Endothelial cell of umbilical vein (primary cell): ENCODE measurements at regions not wholly inside any gene's neighbourhood (a gene's known extent, or its start where the extent isn't known, plus 50 kb on each side); places are given as distances from the start of the nearest gene placed in this dataset.

Experiments used
- BruUV-seq: library from RNA; stranded (reverse); fragments of 400-500 nt; replicated peaks from 2 replicates; lab custom pipeline; 2021; lab: Mats Ljungman, UMichigan
- CTCF ChIA-PET: fragments of 300-600, 350-600 bp; sonication (Branson Sonifier 250); formaldehyde crosslinking; loops from one replicate; lab custom pipeline; 2021; ENCODE audit warnings: antibody characterized with exemption, inconsistent platforms; lab: Charles Lee
- POLR2A ChIA-PET: fragments of 300-600, 350-600 bp; sonication (Branson Sonifier 250); formaldehyde crosslinking; loops from one replicate; lab custom pipeline; 2021; ENCODE audit warnings: antibody characterized with exemption, inconsistent platforms; lab: Charles Lee
- DNase-seq: peaks from one replicate; pipeline ENCODE4 v3.0.0-alpha.2; 2011; ENCODE audit warnings: low read depth, low spot score
- FAIRE-seq: peaks from 2 replicates; lab custom pipeline; 2011; peaks lifted over from hg19 to GRCh38; lab: Jason Lieb, UNC
- H2AFZ ChIP-seq: 2 replicates; pipeline ENCODE4 v1.6.0; 2012; ENCODE audit warnings: low read depth, low read length, control low read depth, inconsistent platforms
- H3K27ac ChIP-seq: 2 replicates; pipeline ENCODE4 v1.5.1; 2011; ENCODE audit warnings: low read depth, mild to moderate bottlenecking, control low read depth, low read length, moderate library complexity; ENCODE audit not compliant: insufficient read depth
- H3K27me3 ChIP-seq, 2 experiments: 2 replicates each; pipeline versions ENCODE4 v1.6.0 to v1.6.1; 2011; ENCODE audit warnings: low read length in 2 of 2, mixed read lengths in 1 of 2; ENCODE audit not compliant: control insufficient read depth in 2 of 2, insufficient read depth in 2 of 2
- H3K36me3 ChIP-seq, 2 experiments: 2 replicates in 1 of 2; 3 replicates in 1 of 2; pipeline ENCODE4 v1.5.1; 2011; ENCODE audit warnings: low read length in 2 of 2, mild to moderate bottlenecking in 1 of 2, moderate library complexity in 1 of 2; ENCODE audit not compliant: control insufficient read depth in 2 of 2, insufficient read depth in 2 of 2; ENCODE audit errors: extremely low read depth in 1 of 2
- H3K4me1 ChIP-seq: 3 replicates; pipeline ENCODE4 v1.5.1; 2011; ENCODE audit warnings: mild to moderate bottlenecking, low read length; ENCODE audit not compliant: control insufficient read depth, insufficient read depth; ENCODE audit errors: extremely low read depth
- H3K4me2 ChIP-seq: 2 replicates; pipeline ENCODE4 v1.6.1; 2011; ENCODE audit warnings: low read length, control low read depth, mixed read lengths; ENCODE audit not compliant: insufficient read depth
- H3K4me3 ChIP-seq, 3 experiments: fragments of 200-600 bp in 1 of 3; sonication (generic), shearing (Covaris generic) in 1 of 3; replicated peaks in 1 of 3; 2 replicates each; pipeline ENCODE4 v1.5.1; 2011 to 2016; ENCODE audit warnings: control low read depth in 3 of 3, low read length in 3 of 3, mild to moderate bottlenecking in 2 of 3, inconsistent platforms in 1 of 3, low read depth in 1 of 3, moderate library complexity in 1 of 3; ENCODE audit not compliant: insufficient read depth in 1 of 3
- H3K79me2 ChIP-seq: 2 replicates; pipeline ENCODE4 v1.6.0; 2012; ENCODE audit warnings: low read length, inconsistent platforms; ENCODE audit not compliant: control insufficient read depth, insufficient read depth
- H3K9ac ChIP-seq: replicated peaks from 2 replicates; pipeline ENCODE3; 2011; ENCODE audit warnings: low read length, control low read depth; ENCODE audit not compliant: insufficient read depth; ENCODE audit errors: extremely low read depth
- H3K9me1 ChIP-seq: replicated peaks from 3 replicates; pipeline ENCODE4 v1.6.0; 2011; ENCODE audit warnings: mild to moderate bottlenecking, low read length; ENCODE audit not compliant: control insufficient read depth, insufficient read depth; ENCODE audit errors: extremely low read depth
- H3K9me3 ChIP-seq: replicated peaks from 2 replicates; pipeline ENCODE4 v1.5.1; 2012; ENCODE audit warnings: low read length, inconsistent platforms; ENCODE audit not compliant: control insufficient read depth, insufficient read depth
- H4K20me1 ChIP-seq: replicated peaks from 2 replicates; pipeline ENCODE3; 2011; ENCODE audit warnings: mild to moderate bottlenecking, low read length; ENCODE audit not compliant: control insufficient read depth, insufficient read depth; ENCODE audit errors: extremely low read depth
- CTCF ChIP-seq, 2 donors: IDR thresholded peaks; 1 replicate in 1 of 2; 2 replicates in 1 of 2; pipeline ENCODE4 v1.5.1; 2011; ENCODE audit warnings: low read length in 2 of 2, mild to moderate bottlenecking in 2 of 2, moderate library complexity in 2 of 2, control low read depth in 1 of 2, inconsistent platforms in 1 of 2, low read depth in 1 of 2; ENCODE audit not compliant: insufficient read depth in 1 of 2; ENCODE audit errors: extremely low read depth in 1 of 2
- EZH2 ChIP-seq: IDR thresholded peaks from 2 replicates; pipeline ENCODE4 v1.6.1; 2012; ENCODE audit warnings: borderline replicate concordance, low read depth, mild to moderate bottlenecking, moderate library complexity, low read length, inconsistent platforms; ENCODE audit not compliant: severe bottlenecking
- FOS ChIP-seq: IDR thresholded peaks from 2 replicates; pipeline ENCODE4 v1.6.1; 2011; ENCODE audit warnings: mild to moderate bottlenecking, low read length, moderate library complexity, borderline replicate concordance; ENCODE audit not compliant: insufficient read depth
- GATA2 ChIP-seq: IDR thresholded peaks from 2 replicates; pipeline ENCODE4 v1.7.0; 2011; ENCODE audit warnings: low read depth, mild to moderate bottlenecking, moderate library complexity, mixed read lengths, low read length; ENCODE audit not compliant: insufficient read length, insufficient read depth
- JUN ChIP-seq: IDR thresholded peaks from 2 replicates; pipeline ENCODE4 v1.6.1; 2011; ENCODE audit warnings: borderline replicate concordance, low read depth; ENCODE audit not compliant: insufficient read length, insufficient read depth
- MYC ChIP-seq: IDR thresholded peaks from one replicate; pipeline ENCODE4 v1.6.1; 2011; ENCODE audit warnings: mild to moderate bottlenecking, low read depth, low read length
- POLR2A ChIP-seq: IDR thresholded peaks from 2 replicates; pipeline ENCODE4 v1.6.1; 2012; ENCODE audit warnings: low read depth, mild to moderate bottlenecking, control low read depth, low read length
- POLR2AphosphoS5 ChIP-seq: IDR thresholded peaks from 2 replicates; pipeline ENCODE4 v1.6.1; 2012; ENCODE audit warnings: low read depth, mild to moderate bottlenecking, control low read depth, low read length, moderate library complexity; ENCODE audit not compliant: insufficient read depth
- dilution Hi-C: fragments of 300-500 bp; cut with MboI; formaldehyde crosslinking; loops from one replicate; pipeline ENCODE4 v1.15.0; 2019; ENCODE audit warnings: low sequenced_read_pairs; ENCODE audit not compliant: extremely low pct_ligation_motif_present
- intact Hi-C: fragments of 100-400 bp; cut with micrococcal nuclease; formaldehyde crosslinking; loops from one replicate; pipeline ENCODE4 v1.10.0; 2022
- TF ChIP-seq, protein P1 (sequence below): IDR thresholded peaks from 2 replicates; pipeline ENCODE4 v1.6.1; 2011; ENCODE audit not compliant: insufficient read depth, insufficient read length

DNA sequence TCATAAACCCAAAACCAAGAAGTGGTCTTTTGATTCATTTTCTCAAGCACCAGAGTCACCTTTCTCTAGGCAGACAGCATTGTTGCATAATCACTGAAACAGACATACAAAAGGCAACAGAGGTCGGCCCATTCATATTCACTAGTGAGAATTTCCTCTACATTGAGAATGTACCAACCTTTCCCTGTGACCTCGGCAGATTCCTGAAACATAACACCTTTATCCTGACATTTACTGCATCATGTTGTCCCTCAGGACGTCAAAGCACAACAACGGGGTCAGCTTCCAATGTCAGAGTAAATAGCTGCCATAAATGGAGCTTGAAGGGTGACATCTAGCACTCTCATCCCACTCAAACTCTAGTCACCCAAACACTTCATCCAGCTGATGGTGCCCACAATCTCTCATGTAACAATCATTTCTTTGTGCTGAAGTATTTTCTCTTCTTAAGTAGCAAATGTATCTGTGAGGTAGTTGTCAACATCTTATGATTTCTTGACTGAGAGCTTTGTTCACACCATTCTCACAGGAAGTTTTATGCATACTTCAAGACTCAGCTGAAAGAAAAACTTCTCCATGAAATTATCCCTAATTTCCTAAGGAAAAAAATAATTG is 802.6 kb upstream of the CHAC2 start:
- Histone ChIP-seq H3K9ac (no peak overlapping the region), H3K4me3 (no peak overlapping the region), H3K4me2 (no peak overlapping the region), H3K4me1 (no peaks in the 10 kb centered on the region), H3K36me3 (no peaks in the 10 kb centered on the region), H4K20me1 (no peaks in the 10 kb centered on the region), H3K9me1 (no peaks in the 10 kb centered on the region), H3K27ac (no peak overlapping the region), H3K27me3 (no peaks in the 10 kb centered on the region), H3K9me3 (no peaks in the 10 kb centered on the region), H3K79me2 (no peaks in the 10 kb centered on the region), H2AFZ (no peak overlapping the region)
- ChIA-PET CTCF (no interaction called here), POLR2A (no interaction called here)
- dilution Hi-C loops: no loop called here
- BruUV-seq: no TSS peak
- FAIRE-seq (no peak), DNase-seq (no peak)
- TF ChIP-seq JUN (no peak), GATA2 (no peak), POLR2A (no peak), MYC (no peak), FOS (no peak), POLR2AphosphoS5 (no peak), CTCF (IDR thresholded peaks at IDR 0.05; ENCODE audit: extremely low read depth in 1 of 2, insufficient read depth in 1 of 2, low read depth in 1 of 2, low read length in 2 of 2) (no peak), EZH2 (no peak)
- TF ChIP-seq, protein P1, sequence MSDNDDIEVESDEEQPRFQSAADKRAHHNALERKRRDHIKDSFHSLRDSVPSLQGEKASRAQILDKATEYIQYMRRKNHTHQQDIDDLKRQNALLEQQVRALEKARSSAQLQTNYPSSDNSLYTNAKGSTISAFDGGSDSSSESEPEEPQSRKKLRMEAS: no peak
- intact Hi-C loops: no loop called here
